KMS-11 (cell line): ENCODE measurements at regions not wholly inside any gene's neighbourhood (a gene's known extent, or its start where the extent isn't known, plus 50 kb on each side); places are given as distances from the start of the nearest gene placed in this dataset.

Experiments used
- H2AFZ ChIP-seq: fragments of 200-600 bp; sonication (generic); 2 replicates; pipeline ENCODE4 v1.6.1; 2016; ENCODE audit warnings: antibody characterized with exemption, mixed run types, low read depth
- H3K27ac ChIP-seq: fragments of 200-600 bp; sonication (generic); 2 replicates; pipeline ENCODE4 v1.6.1; 2016; ENCODE audit warnings: mild to moderate bottlenecking, mixed run types
- H3K27me3 ChIP-seq: fragments of 200-600 bp; sonication (generic); 2 replicates; pipeline ENCODE4 v1.6.1; 2017; ENCODE audit warnings: mild to moderate bottlenecking, low read depth, mixed run types, moderate library complexity; ENCODE audit not compliant: insufficient read depth
- H3K36me3 ChIP-seq: fragments of 200-600 bp; sonication (generic); 2 replicates; pipeline ENCODE4 v1.6.1; 2017; ENCODE audit warnings: mild to moderate bottlenecking, mixed run types; ENCODE audit not compliant: insufficient read depth
- H3K4me1 ChIP-seq: fragments of 200-600 bp; sonication (generic); 2 replicates; pipeline ENCODE4 v1.6.1; 2016; ENCODE audit warnings: mild to moderate bottlenecking, low read depth, mixed run types; ENCODE audit not compliant: poor library complexity, severe bottlenecking
- H3K4me2 ChIP-seq: fragments of 200-600 bp; sonication (generic); 2 replicates; pipeline ENCODE4 v1.7.0; 2016; ENCODE audit warnings: mild to moderate bottlenecking, mixed run types
- H3K4me3 ChIP-seq: fragments of 200-600 bp; sonication (generic); IDR thresholded peaks from 2 replicates; pipeline ENCODE4 v1.6.1; 2017; ENCODE audit warnings: low read depth, low read length, mixed read lengths; ENCODE audit not compliant: insufficient read depth
- H3K79me2 ChIP-seq: fragments of 200-600 bp; sonication (generic); 2 replicates; pipeline ENCODE4 v1.6.1; 2016; ENCODE audit warnings: low read depth, mixed run types; ENCODE audit not compliant: insufficient read depth
- H3K9ac ChIP-seq: fragments of 200-600 bp; sonication (generic); 2 replicates; pipeline ENCODE4 v1.6.1; 2016; ENCODE audit warnings: mild to moderate bottlenecking, mixed run types
- H4K20me1 ChIP-seq: fragments of 200-600 bp; sonication (generic); 2 replicates; pipeline ENCODE4 v1.6.1; 2016; ENCODE audit warnings: mild to moderate bottlenecking, mixed run types; ENCODE audit not compliant: insufficient read depth
- TF ChIP-seq, protein P1 (sequence below): fragments of 200-600 bp; sonication (generic); conservative IDR thresholded peaks from 2 replicates; pipeline ENCODE4 v1.6.1; 2017; ENCODE audit warnings: low read depth, mild to moderate bottlenecking, antibody characterized with exemption, low read length, moderate library complexity, mixed read lengths

DNA sequence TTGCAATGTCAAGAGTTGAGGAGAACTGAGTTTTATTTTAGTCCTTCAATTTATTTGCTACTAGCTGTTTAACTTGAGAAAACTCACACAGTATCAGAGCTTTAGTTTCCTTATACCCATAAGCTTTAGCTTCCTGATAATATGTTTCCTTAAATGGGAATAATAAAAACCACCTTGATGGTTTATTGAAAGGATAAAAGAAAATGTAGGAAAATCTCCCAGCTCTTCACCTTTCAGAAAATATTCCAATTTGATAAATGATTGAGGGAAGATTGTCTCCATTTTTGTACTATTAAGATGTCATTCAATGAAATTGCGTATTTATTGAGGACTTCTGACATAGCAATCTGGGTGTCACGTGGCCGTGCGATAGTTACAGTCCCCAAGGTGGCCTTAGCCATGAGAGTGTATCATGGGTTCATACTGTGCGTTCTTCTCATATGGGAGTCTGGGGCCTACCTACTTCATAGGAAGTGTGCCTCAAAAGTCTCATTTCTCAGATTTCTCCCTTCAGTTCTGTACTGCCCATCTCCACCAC lies 296.3 kb upstream of the BMP2 start:
- H3K79me2 ChIP-seq, result no peaks in the 10 kb centered on the region
- H4K20me1 ChIP-seq, result no peaks in the 10 kb centered on the region
- no peak overlapping the region for H3K4me2 ChIP-seq
- no peak overlapping the region for H2AFZ ChIP-seq
- H3K27me3 ChIP-seq, result no peaks in the 10 kb centered on the region
- H3K4me1 ChIP-seq, result no peaks in the 10 kb centered on the region
- TF ChIP-seq, protein P1, sequence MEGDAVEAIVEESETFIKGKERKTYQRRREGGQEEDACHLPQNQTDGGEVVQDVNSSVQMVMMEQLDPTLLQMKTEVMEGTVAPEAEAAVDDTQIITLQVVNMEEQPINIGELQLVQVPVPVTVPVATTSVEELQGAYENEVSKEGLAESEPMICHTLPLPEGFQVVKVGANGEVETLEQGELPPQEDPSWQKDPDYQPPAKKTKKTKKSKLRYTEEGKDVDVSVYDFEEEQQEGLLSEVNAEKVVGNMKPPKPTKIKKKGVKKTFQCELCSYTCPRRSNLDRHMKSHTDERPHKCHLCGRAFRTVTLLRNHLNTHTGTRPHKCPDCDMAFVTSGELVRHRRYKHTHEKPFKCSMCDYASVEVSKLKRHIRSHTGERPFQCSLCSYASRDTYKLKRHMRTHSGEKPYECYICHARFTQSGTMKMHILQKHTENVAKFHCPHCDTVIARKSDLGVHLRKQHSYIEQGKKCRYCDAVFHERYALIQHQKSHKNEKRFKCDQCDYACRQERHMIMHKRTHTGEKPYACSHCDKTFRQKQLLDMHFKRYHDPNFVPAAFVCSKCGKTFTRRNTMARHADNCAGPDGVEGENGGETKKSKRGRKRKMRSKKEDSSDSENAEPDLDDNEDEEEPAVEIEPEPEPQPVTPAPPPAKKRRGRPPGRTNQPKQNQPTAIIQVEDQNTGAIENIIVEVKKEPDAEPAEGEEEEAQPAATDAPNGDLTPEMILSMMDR, result no peak
- H3K27ac ChIP-seq, result no peak overlapping the region
- H3K9ac ChIP-seq, result no peak overlapping the region
- H3K4me3 ChIP-seq, result no peak overlapping the region
- H3K36me3 ChIP-seq, result no peaks in the 10 kb centered on the region

DNA sequence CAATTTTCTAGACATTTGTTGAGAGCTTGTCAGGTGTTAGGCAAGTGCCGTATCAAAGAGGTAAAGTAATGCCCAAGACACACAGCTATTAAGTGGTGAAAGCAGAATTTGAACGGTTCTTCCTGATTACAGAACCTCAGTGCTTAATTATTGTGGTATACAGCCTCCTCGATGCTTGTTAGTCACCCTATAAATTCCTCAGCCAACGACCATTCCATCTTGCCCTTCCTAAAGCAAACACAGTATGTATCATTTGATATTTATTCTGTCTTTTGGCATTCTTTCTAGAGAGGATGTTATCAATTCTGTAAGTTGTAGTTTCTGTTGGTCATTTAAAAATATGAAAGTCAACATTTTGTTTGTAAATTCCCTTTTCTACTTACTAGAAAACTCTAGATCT lies 297.8 kb upstream of the BMP2 start:
- no peak overlapping the region for H2AFZ ChIP-seq
- H3K27me3 ChIP-seq, result no peaks in the 10 kb centered on the region
- H4K20me1 ChIP-seq, result no peaks in the 10 kb centered on the region
- H3K9ac ChIP-seq, result no peak overlapping the region
- TF ChIP-seq, protein P1, result no peak
- no peaks in the 10 kb centered on the region for H3K4me1 ChIP-seq
- no peak overlapping the region for H3K4me3 ChIP-seq
- H3K27ac ChIP-seq, result no peak overlapping the region
- H3K79me2 ChIP-seq, result no peaks in the 10 kb centered on the region
- no peak overlapping the region for H3K4me2 ChIP-seq
- no peaks in the 10 kb centered on the region for H3K36me3 ChIP-seq

DNA sequence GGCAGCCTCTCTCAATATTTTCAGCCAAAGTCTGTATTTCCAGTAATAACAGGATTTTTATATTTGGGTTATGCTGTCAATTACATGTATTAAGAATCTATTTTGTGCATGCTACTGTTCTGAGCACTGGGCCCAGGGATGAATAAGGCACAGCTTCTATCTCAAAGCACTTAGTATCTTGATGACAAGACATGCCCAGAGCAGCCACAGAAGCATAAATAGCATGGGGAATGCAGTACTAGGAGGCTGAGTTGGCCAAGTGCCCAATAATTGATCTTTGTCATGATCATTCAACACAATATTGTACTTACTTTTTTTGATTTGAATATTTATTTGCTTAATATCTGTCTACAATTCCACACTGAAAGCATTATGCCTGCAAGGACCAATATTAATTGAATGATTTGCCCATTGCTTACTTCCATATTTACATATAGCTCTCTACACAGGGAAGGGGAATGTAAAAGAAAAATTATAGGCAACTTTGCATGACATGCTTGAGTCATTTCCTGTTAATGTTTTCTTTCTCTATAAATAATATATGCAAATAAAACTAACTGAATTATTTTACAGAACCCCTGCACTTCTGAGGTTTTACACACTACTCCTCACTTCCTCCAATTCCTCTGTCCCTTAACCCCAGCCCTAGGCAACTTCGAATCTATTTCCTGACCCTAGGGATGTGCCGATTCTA lies 298.9 kb upstream of the BMP2 start:
- Histone ChIP-seq H3K27ac (no peak overlapping the region), H2AFZ (no peak overlapping the region), H3K36me3 (no peaks in the 10 kb centered on the region), H3K79me2 (no peaks in the 10 kb centered on the region), H3K4me3 (no peak overlapping the region), H3K4me1 (no peaks in the 10 kb centered on the region), H3K4me2 (no peak overlapping the region), H4K20me1 (no peaks in the 10 kb centered on the region), H3K27me3 (no peaks in the 10 kb centered on the region), H3K9ac (no peak overlapping the region)
- TF ChIP-seq, protein P1, result no peak

DNA sequence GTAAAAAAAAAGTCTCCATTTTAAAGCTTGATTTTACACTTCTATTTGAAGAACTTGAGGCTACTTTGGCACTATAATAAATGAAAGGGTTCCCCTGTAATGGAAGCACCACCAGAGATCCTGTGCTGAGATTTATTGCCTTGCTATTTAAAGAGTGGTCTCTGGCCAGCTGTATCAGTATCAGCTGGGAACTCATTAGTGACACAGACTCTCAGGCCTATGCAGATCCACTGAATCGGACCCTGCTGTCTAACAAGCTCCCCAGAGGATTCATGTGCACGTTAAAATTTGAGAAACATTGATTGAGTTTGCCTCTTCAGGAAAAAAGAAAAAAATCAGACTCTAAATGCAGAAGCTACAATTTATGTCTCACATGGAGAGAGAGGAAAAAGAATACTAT lies 299.9 kb upstream of the BMP2 start:
- no peaks in the 10 kb centered on the region for H3K79me2 ChIP-seq
- no peak overlapping the region for H3K27ac ChIP-seq
- no peaks in the 10 kb centered on the region for H3K4me1 ChIP-seq
- no peaks in the 10 kb centered on the region for H3K36me3 ChIP-seq
- no peak overlapping the region for H2AFZ ChIP-seq
- TF ChIP-seq, protein P1, result no peak
- no peaks in the 10 kb centered on the region for H4K20me1 ChIP-seq
- H3K4me3 ChIP-seq, result no peak overlapping the region
- H3K27me3 ChIP-seq, result no peaks in the 10 kb centered on the region
- H3K4me2 ChIP-seq, result no peak overlapping the region
- H3K9ac ChIP-seq, result no peak overlapping the region
